ENCODE measurements at regions not wholly inside any gene's neighbourhood (a gene's known extent, or its start where the extent isn't known, plus 50 kb on each side); places are given as distances from the start of the nearest gene placed in this dataset.

- TF ChIP-seq TAF1 (IDR thresholded peaks at IDR 0.05; ENCODE audit: low read depth) (no peak), FOXM1 (IDR thresholded peaks at IDR 0.05; ENCODE audit: borderline replicate concordance, low read depth) (no peak), TEAD4 (IDR thresholded peaks at IDR 0.05) (no peak), NFIC (IDR thresholded peaks at IDR 0.05) (no peak), EP300 (IDR thresholded peaks at IDR 0.05; ENCODE audit: borderline replicate concordance) (no peak), RAD21 (IDR thresholded peaks at IDR 0.05; ENCODE audit: low read depth) (no peak), YY1 (IDR thresholded peaks at IDR 0.05; ENCODE audit: low read depth) (no peak)
Observed at GRCh38 chr3:64358176-64358575, 132.9 kb upstream of the PRICKLE2 start.

Measured in Ishikawa (cell line).